AML-193 (cell line): ENCODE measurements at regions not wholly inside any gene's neighbourhood (a gene's known extent, or its start where the extent isn't known, plus 50 kb on each side); places are given as distances from the start of the nearest gene placed in this dataset.
"Not testable (repeated sequence)": the region's sequence is repeated elsewhere in the genome, so short reads cannot be mapped to it uniquely, and the experiment has no call there.

Source experiments
- DNase-seq, 2 experiments: peaks; one replicate each; lab custom pipeline; 2025; lab: John Stamatoyannopoulos, UW

- DNase-seq, result no peak
Measured at GRCh38 chr6:44740566-44741120, 353.1 kb downstream of the CDC5L start.

GRCh38 chr6:44742201-44742600 lies 354.7 kb downstream of the CDC5L start:
- no peak for DNase-seq

GRCh38 chr6:44742828-44743372 lies 355.4 kb downstream of the CDC5L start:
- DNase-seq, result no peak

- DNase-seq, result not testable (repeated sequence)
Measured at GRCh38 chr6:44760116-44760515, 372.6 kb downstream of the CDC5L start.

GRCh38 chr6:44761046-44761445 lies 373.5 kb downstream of the CDC5L start:
- no peak for DNase-seq

- DNase-seq, result no peak
Measured at GRCh38 chr6:44762496-44762895, 375.0 kb downstream of the CDC5L start.

- no peak for DNase-seq
Measured at GRCh38 chr6:44771647-44772415, 384.3 kb downstream of the CDC5L start.

GRCh38 chr6:44772838-44773237 lies 385.3 kb downstream of the CDC5L start:
- no peak for DNase-seq

- no peak for DNase-seq
Measured at GRCh38 chr6:44775121-44775520, 387.6 kb downstream of the CDC5L start.

- DNase-seq, result no peak
Measured at GRCh38 chr6:44776344-44776743, 388.8 kb downstream of the CDC5L start.

GRCh38 chr6:44778513-44778912 lies 391.0 kb downstream of the CDC5L start:
- no peak for DNase-seq
